ENCODE measurements at regions not wholly inside any gene's neighbourhood (a gene's known extent, or its start where the extent isn't known, plus 50 kb on each side); places are given as distances from the start of the nearest gene placed in this dataset.

DNA sequence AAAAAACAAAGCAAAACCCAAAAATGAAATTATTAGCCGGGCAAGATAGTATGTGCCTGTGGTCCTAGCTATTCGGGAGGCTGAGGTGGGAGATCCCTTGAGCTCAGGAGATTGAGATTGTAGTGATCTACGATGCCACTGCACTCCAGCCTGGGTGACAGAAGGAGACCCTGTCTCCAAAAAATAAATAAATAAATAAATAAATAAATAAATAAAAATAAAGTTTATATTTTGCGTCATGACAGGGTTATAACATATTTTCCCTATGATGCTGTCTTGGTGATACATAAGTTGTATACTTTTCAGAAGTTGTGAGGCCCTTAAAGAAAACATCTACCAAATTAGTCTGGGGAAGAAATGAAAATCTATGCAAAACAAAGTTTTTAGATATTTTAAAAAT is 94.5 kb upstream of the MKLN1 start:
- TF ChIP-seq, protein P1, sequence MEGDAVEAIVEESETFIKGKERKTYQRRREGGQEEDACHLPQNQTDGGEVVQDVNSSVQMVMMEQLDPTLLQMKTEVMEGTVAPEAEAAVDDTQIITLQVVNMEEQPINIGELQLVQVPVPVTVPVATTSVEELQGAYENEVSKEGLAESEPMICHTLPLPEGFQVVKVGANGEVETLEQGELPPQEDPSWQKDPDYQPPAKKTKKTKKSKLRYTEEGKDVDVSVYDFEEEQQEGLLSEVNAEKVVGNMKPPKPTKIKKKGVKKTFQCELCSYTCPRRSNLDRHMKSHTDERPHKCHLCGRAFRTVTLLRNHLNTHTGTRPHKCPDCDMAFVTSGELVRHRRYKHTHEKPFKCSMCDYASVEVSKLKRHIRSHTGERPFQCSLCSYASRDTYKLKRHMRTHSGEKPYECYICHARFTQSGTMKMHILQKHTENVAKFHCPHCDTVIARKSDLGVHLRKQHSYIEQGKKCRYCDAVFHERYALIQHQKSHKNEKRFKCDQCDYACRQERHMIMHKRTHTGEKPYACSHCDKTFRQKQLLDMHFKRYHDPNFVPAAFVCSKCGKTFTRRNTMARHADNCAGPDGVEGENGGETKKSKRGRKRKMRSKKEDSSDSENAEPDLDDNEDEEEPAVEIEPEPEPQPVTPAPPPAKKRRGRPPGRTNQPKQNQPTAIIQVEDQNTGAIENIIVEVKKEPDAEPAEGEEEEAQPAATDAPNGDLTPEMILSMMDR (conservative IDR thresholded peaks at IDR 0.05 in 1 of 2, IDR thresholded peaks at IDR 0.05 in 1 of 2; ENCODE audit: low read depth in 1 of 2, low read length in 2 of 2), result no peak
- TF ChIP-seq EZH2 (IDR thresholded peaks at IDR 0.05; ENCODE audit: low read length, missing control alignments), result no peak
